Calu3 (cell line): ENCODE measurements at regions not wholly inside any gene's neighbourhood (a gene's known extent, or its start where the extent isn't known, plus 50 kb on each side); places are given as distances from the start of the nearest gene placed in this dataset.

Experiments used
- BruUV-seq: library from RNA; stranded (reverse); fragments of 400-500 nt; replicated peaks from 2 replicates; lab custom pipeline; 2021; lab: Mats Ljungman, UMichigan
- CTCF ChIA-PET: fragments of 300-600 bp; sonication (Branson Sonifier 250); formaldehyde crosslinking; loops from one replicate; lab custom pipeline; 2022; ENCODE audit warnings: antibody characterized with exemption; lab: Charles Lee
- DNase-seq: peaks from one replicate; pipeline ENCODE4 v3.0.0; 2022
- H3K27ac Mint-ChIP-seq: one replicate; pipeline ENCODE4 v1.8.0; 2022; ENCODE audit warnings: mixed read lengths; ENCODE audit not compliant: unreplicated experiment
- H3K27me3 Mint-ChIP-seq: one replicate; pipeline ENCODE4 v1.8.0; 2022; ENCODE audit warnings: mixed read lengths; ENCODE audit not compliant: unreplicated experiment
- H3K36me3 Mint-ChIP-seq: one replicate; pipeline ENCODE4 v1.8.0; 2022; ENCODE audit warnings: mild to moderate bottlenecking, moderate library complexity, mixed read lengths; ENCODE audit not compliant: insufficient read depth, unreplicated experiment
- H3K4me1 Mint-ChIP-seq: one replicate; pipeline ENCODE4 v1.8.0; 2022; ENCODE audit warnings: mild to moderate bottlenecking, low read depth, mixed read lengths; ENCODE audit not compliant: unreplicated experiment
- H3K4me3 Mint-ChIP-seq: one replicate; pipeline ENCODE4 v1.8.0; 2022; ENCODE audit warnings: mild to moderate bottlenecking, low read depth, moderate library complexity, mixed read lengths; ENCODE audit not compliant: unreplicated experiment
- H3K9me3 Mint-ChIP-seq: one replicate; pipeline ENCODE4 v1.8.0; 2022; ENCODE audit warnings: low read depth, mixed read lengths; ENCODE audit not compliant: unreplicated experiment
- CTCF ChIP-seq: fragments of 200-600 bp; IDR thresholded peaks from one replicate; pipeline ENCODE4 v1.8.0; 2022; ENCODE audit warnings: antibody characterized with exemption; ENCODE audit not compliant: unreplicated experiment
- intact Hi-C: fragments of 100-400 bp; cut with micrococcal nuclease; formaldehyde crosslinking; loops from one replicate; pipeline ENCODE4 v1.10.0; 2022; ENCODE audit not compliant: unreplicated experiment

- Mint-ChIP-seq H3K36me3 (no peaks in the 10 kb centered on the region), H3K27ac (no peak overlapping the region), H3K4me3 (no peak overlapping the region), H3K4me1 (no peaks in the 10 kb centered on the region), H3K27me3 (no peaks in the 10 kb centered on the region), H3K9me3 (no peaks in the 10 kb centered on the region)
- no peak for DNase-seq
- intact Hi-C loops, result no loop called here
- TF ChIP-seq CTCF, result no peak
- BruUV-seq, result no TSS peak
- CTCF ChIA-PET, result no interaction called here
Observed at GRCh38 chr2:10183146-10183675, 60.7 kb downstream of the RRM2 start.

GRCh38 chr2:10184421-10184820 is 61.9 kb downstream of the RRM2 start:
- Mint-ChIP-seq H3K27me3 (no peaks in the 10 kb centered on the region), H3K36me3 (no peaks in the 10 kb centered on the region), H3K4me1 (no peaks in the 10 kb centered on the region), H3K9me3 (no peaks in the 10 kb centered on the region), H3K27ac (no peak overlapping the region), H3K4me3 (no peak overlapping the region)
- intact Hi-C loops, result no loop called here
- no TSS peak for BruUV-seq
- DNase-seq, result no peak
- TF ChIP-seq CTCF, result no peak
- CTCF ChIA-PET, result no interaction called here

- intact Hi-C loops, result no loop called here
- Mint-ChIP-seq H3K36me3 (no peaks in the 10 kb centered on the region), H3K27me3 (no peaks in the 10 kb centered on the region), H3K4me3 (no peak overlapping the region), H3K9me3 (peaks cover 4% of the 10 kb centered on the region), H3K4me1 (no peaks in the 10 kb centered on the region), H3K27ac (no peak overlapping the region)
- CTCF ChIA-PET, result no interaction called here
- no peak for TF ChIP-seq CTCF
- no TSS peak for BruUV-seq
- DNase-seq, result no peak
Observed at GRCh38 chr2:10185046-10185445, 62.5 kb downstream of the RRM2 start.

- Mint-ChIP-seq H3K36me3 (no peaks in the 10 kb centered on the region), H3K27me3 (no peaks in the 10 kb centered on the region), H3K4me3 (no peak overlapping the region), H3K27ac (no peak overlapping the region), H3K4me1 (no peaks in the 10 kb centered on the region), H3K9me3 (peaks cover 6% of the 10 kb centered on the region)
- BruUV-seq, result no TSS peak
- no peak for TF ChIP-seq CTCF
- no peak for DNase-seq
- CTCF ChIA-PET, result no interaction called here
- intact Hi-C loops, result no loop called here
Observed at GRCh38 chr2:10185755-10186154, 63.2 kb downstream of the RRM2 start.
